AML-193 (cell line): ENCODE measurements at regions not wholly inside any gene's neighbourhood (a gene's known extent, or its start where the extent isn't known, plus 50 kb on each side); places are given as distances from the start of the nearest gene placed in this dataset.
A peak's percentile ranks its signal among the peaks of the same experiment; 100 is the strongest.

Experiments used
- DNase-seq, 2 experiments: peaks; one replicate each; lab custom pipeline; 2025; lab: John Stamatoyannopoulos, UW

- DNase-seq = no peak
Observed at GRCh38 chr22:25366876-25367466, 147.5 kb downstream of the CRYBB2 start.

GRCh38 chr22:25367756-25368155 lies 148.3 kb downstream of the CRYBB2 start:
- no peak for DNase-seq

GRCh38 chr22:25368271-25368670 lies 148.8 kb downstream of the CRYBB2 start:
- no peak for DNase-seq

- DNase-seq = no peak
Observed at GRCh38 chr22:25369041-25369440, 149.6 kb downstream of the CRYBB2 start.

- DNase-seq = no peak
Observed at GRCh38 chr22:25370322-25370721, 150.9 kb downstream of the CRYBB2 start.

- DNase-seq = no peak
Observed at GRCh38 chr22:25372000-25372595, 152.7 kb downstream of the CRYBB2 start.

GRCh38 chr22:25373961-25374360 lies 154.5 kb downstream of the CRYBB2 start:
- no peak for DNase-seq

- no peak for DNase-seq
Observed at GRCh38 chr22:25374869-25375268, 155.4 kb downstream of the CRYBB2 start.

GRCh38 chr22:25375683-25376082 lies 156.2 kb downstream of the CRYBB2 start:
- no peak for DNase-seq

GRCh38 chr22:25377699-25378098 lies 158.3 kb downstream of the CRYBB2 start:
- no peak for DNase-seq

GRCh38 chr22:25380122-25380747 lies 160.8 kb downstream of the CRYBB2 start:
- DNase-seq = no peak

- DNase-seq = peak in 1 of 2 experiments; percentile 6
Observed at GRCh38 chr22:25382762-25383161, 163.3 kb downstream of the CRYBB2 start.

- no peak for DNase-seq
Observed at GRCh38 chr22:25383278-25383820, 163.9 kb downstream of the CRYBB2 start.

GRCh38 chr22:25383892-25384291 lies 164.5 kb downstream of the CRYBB2 start:
- no peak for DNase-seq

- no peak for DNase-seq
Observed at GRCh38 chr22:25386538-25386884, 167.1 kb downstream of the CRYBB2 start.

- no peak for DNase-seq
Observed at GRCh38 chr22:25388415-25388814, 169.0 kb downstream of the CRYBB2 start.

GRCh38 chr22:25388866-25389540 lies 169.6 kb downstream of the CRYBB2 start:
- peak; percentile 55 to 59 for DNase-seq

- no peak for DNase-seq
Observed at GRCh38 chr22:25389541-25389919, 170.1 kb downstream of the CRYBB2 start.

- DNase-seq = no peak
Observed at GRCh38 chr22:25390297-25391240, 171.1 kb downstream of the CRYBB2 start.

GRCh38 chr22:25392584-25392983 lies 171.9 kb upstream of the GRK3 start:
- DNase-seq = no peak

- DNase-seq = no peak
Observed at GRCh38 chr22:25393121-25393805, 171.2 kb upstream of the GRK3 start.
